NCI-H524 treated with DMSO at 0.1 percent for 48 hours (cell line): ENCODE measurements at regions not wholly inside any gene's neighbourhood (a gene's known extent, or its start where the extent isn't known, plus 50 kb on each side); places are given as distances from the start of the nearest gene placed in this dataset.

Source experiments
- DNase-seq: peaks from one replicate; lab custom pipeline; 2025; lab: John Stamatoyannopoulos, UW

DNA sequence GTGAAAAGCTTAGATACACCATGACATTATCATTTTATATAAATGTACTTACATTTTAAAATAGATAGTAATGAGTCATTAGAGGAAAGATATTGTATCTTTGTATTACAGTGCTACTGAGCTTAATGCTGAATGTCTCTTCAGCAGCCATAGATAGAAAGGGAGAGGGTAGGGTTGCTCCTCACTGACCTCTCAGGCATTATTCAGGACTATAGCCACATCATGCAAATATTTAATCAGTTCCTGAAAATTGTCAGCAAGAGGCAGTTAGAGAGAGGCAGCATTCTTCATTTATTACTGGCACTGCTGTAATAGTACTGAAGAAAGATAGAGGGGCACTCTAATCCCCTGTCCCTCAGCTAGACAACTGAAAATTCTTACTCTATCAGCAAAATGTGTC is 242.0 kb upstream of the TANK start:
- no peak for DNase-seq

DNA sequence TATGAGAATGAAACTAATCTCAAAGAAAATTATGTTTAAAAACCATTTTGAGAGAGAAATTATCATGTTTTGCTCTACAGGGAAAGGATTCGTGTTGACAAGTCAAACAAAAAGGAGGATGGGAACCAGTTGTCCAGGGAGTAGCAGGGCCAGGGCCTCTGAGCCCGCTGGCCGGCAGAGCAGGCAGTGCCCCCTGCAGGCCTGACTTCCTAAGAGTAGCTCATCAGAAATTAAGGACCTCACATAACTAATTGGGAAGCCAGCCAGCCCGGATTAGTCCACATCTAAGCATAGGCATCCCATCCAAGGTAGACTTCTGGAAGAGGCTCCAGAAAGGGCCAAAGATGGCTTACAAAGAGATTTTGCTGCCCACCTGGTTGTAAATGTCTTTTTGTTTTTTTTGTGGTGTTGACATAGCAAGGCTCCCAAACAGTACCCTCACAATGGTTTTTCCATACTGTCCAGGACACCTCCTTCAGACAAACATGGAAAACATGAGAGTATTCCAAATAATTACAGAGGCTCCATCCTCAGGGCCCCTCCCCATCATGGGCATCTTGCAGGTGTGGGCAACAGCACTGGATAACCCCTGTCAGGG is 241.2 kb upstream of the TANK start:
- peak; percentile 12 for DNase-seq

DNA sequence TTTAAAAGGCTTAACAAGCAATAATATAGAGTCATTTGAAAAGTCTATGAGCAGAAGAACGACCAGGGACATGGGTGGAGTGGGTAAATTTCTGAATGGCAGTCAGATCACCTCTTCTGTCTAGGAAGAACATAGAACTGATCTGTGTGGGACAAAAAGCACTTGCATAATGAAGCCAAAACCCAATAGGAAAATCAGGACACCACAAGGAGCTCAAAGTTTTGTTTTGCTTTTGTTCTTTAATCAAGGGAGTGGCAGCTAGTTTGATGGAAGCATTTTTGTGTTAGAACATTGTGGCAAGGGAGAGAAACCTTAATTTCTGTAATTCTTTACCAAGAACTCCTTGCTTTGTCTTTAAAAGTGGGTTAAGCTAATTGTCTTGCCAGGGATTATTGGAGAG is 240.2 kb upstream of the TANK start:
- no peak for DNase-seq

GRCh38 chr2:160920791-160921303 is 239.4 kb upstream of the TANK start:
- no peak for DNase-seq

GRCh38 chr2:160921386-160921964 is 238.8 kb upstream of the TANK start:
- DNase-seq: no peak

DNA sequence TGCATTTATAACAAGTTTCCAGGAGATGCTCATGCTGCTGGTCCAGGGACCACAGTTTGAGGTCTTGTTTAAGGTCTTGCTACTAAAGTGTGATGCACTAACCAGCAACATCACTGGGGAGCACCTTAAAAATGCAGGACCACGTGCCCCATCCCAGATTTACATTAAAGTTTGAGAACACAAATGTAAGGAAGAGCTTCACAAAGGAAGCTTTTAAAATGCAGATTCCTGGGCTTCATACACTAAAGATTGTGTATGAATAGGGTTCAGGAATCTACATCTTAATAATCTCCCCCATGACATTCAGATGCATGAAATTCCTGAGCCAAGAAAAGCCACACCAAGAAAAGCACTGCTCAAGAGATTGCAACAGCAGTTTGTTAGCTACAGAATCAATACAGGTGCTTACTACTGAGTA is 235.3 kb upstream of the TANK start:
- no peak for DNase-seq

GRCh38 chr2:160925956-160926355 is 234.3 kb upstream of the TANK start:
- no peak for DNase-seq

DNA sequence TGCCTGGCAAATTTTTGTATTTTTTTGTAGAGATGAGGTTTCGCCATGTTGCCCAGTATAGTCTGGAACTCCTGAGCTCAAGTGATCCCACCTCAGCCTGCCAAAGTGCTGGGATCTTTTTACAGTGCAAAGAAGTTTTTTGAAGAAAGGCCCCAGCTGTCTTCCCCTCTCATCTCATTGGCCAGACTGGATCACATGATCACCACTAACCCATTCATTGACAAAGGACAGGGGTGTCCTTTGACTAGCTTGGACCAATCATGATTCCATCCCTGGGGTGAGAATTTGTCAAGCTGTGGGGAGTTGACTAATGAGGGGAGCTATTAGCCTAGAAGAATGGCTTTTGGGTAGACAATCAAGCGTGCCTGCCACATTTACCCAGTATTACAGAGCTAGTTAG is 232.9 kb upstream of the TANK start:
- no peak for DNase-seq

DNA sequence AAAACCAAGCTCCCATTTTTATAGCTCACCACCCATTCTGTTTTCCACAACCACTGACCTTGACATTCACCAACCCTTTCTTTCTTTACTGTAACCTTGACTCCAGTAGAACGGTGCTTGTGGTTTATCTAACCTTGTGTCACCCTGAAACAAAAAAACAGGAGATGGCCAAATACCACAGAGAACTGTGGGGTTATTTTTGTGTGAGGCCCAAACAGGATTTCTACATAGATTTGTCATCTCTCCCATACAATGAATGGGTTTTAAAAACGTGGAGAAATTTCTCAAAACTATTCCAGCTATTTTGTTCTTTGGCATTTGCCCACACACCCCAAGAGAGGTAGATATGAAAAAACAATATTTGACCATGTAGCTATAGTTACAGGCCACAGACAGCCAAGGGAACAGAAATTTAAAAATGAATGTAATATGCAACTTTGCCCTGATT is 231.3 kb upstream of the TANK start:
- no peak for DNase-seq

DNA sequence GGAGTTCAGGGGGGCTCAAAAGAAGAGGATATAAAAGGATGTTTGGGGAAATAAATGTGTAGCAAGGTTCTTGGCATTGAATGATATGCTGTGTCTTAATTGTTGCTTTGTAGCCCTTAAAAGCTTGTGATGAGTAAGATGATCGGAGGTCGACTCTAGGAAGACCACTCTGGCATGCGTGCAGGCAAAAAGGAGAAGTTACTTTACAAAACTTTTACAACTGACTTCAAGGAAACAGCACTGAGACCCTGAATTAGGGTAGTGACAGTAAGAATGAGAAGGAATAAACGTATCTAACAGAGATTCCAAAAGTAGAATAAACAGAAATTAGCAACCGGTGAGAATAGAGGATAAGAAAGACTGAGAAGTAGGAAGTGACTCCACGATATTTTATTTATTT is 228.7 kb upstream of the TANK start:
- no peak for DNase-seq

GRCh38 chr2:160932960-160933359 is 227.3 kb upstream of the TANK start:
- no peak for DNase-seq

DNA sequence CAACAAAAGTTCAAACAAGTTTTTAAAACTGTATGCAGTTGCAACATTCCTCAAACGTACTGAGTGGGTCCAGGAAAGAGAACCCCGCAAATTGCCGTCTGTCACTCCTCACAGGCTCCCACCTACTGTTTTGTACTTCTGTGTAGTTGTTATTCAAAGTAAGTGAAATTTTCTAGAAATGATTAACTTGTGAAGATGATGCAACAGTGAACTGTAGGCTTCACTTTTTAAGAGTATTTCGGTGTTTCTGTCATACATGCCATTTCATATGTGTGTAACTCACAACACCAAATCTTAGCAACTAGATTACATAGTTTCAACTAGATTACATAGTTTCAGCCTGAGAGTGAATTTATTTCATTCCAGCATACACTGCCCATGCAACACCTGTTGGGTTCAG is 226.0 kb upstream of the TANK start:
- no peak for DNase-seq

DNA sequence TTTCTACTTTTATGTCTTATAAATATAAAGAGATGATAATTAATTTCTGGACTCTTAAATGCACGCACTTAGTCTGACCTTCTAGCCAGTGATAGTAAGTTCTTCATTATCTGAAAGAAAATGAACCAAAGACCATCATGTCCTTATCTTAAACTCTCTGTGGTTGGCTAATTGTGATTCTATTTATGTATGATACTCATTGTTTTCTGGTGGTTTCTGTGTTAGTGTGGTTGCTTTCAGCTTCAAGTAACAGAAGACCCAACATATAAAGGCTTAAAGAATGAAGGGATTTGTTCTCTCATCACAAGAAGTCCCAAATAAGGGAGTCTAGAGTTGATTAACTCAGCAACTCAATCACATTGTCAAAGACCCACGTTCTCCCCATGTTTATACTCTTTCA is 225.2 kb upstream of the TANK start:
- no peak for DNase-seq

DNA sequence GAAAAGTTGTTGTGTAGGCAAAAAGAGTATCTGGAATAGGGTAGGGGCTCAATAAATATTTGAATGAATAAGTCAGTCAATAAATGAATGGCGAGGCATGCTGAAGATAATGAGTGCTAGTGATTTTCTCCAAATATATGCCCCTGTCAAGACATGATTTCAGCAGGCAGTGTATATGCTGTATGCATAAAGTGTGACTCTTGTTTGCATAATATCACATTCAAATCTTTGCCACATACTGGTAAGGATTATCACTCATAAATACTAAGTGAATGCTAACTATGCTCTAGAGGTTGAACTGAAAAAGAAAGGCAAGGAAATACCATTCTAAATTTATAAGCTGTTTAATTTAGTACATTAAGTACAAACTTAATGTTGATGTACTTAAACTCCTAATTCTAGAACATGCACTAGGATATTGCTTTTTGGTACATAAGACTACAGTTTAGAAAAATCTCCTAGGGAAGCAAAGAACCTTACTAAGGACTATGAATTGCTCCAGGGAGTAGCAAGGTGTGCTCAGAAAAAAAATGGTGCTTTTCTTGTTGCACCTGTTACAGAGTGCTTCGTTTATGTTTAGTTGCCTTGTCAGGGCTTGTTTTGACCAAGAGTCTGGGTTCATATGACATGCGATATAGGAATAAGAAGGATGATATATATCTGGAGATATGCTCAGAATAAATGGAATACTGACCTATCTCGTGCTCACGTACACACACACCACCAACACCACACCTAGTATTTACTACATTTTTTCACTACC is 224.0 kb upstream of the TANK start:
- DNase-seq: no peak

GRCh38 chr2:160940271-160940670 is 220.0 kb upstream of the TANK start:
- no peak for DNase-seq

DNA sequence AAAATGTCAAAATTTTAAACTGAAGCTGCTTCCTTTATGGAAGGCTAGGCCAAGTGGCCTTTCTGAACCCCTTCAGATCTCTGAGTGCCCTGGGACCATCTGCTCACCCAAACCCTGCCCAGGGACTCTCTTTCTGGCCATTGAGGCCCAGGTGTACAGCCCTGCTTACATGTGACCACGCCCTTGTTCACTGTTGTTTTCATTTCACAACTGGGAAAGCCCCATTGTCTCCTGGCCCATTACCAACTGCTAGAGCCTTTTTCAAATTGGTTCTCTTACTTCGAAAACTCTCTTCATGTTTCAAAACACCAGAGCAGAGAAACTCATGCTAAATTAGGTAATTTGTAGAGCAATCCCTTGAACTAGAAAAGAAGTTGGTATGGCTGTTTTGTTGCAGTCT is 219.5 kb upstream of the TANK start:
- DNase-seq: no peak

- DNase-seq: no peak
Observed at GRCh38 chr2:160941290-160941846, 218.9 kb upstream of the TANK start.

GRCh38 chr2:160942476-160943142 is 217.6 kb upstream of the TANK start:
- no peak for DNase-seq

DNA sequence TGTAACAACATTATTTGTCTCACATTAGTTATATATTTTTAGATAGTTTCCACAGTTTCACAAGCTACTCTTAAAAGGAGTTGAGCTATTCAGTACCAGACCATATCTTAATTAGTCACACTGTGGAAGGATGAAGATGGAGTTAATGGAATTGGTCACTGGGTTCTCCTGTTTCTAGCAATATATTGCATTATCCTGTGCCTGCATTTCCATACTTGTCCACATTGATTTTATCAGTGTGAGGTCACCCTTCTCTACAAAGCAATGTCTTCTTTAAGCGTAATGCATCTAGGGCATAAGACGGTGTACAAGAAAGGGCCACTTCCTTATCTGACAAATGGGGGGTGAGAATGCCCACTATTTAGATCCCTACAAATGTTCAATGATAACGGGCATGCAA is 216.8 kb upstream of the TANK start:
- DNase-seq: no peak

GRCh38 chr2:160952464-160953254 is 207.6 kb upstream of the TANK start:
- DNase-seq: no peak

DNA sequence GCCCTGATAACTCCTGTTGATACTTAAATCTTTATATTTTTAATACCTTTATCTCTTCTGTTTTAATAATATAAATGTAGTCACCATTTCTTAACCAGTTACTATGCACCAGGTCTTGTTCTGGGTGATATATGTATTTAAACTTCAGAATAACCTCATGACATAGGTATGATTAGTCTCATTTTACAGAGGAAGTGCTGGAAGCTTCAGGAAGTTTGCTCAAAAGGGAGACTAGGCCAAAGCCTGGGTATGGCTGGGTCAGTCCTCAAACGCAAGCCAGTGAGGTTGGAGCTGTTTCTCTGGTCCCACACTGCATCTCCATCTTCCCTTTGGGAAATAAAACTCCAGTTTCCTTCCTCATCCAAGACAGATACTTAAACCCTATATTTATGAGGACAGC is 204.7 kb upstream of the TANK start:
- no peak for DNase-seq
